H1 (cell line): ENCODE measurements at regions not wholly inside any gene's neighbourhood (a gene's known extent, or its start where the extent isn't known, plus 50 kb on each side); places are given as distances from the start of the nearest gene placed in this dataset.

ENCODE experiments used
- CTCF ChIA-PET: fragments of 300-600 bp; sonication (Branson Sonifier 250); formaldehyde crosslinking; loops from one replicate; lab custom pipeline; 2021; ENCODE audit not compliant: partially characterized antibody; lab: Charles Lee
- POLR2A ChIA-PET: fragments of 300-600 bp; sonication (Branson Sonifier 250); formaldehyde crosslinking; loops from one replicate; lab custom pipeline; 2021; ENCODE audit warnings: inconsistent platforms; ENCODE audit not compliant: partially characterized antibody; lab: Charles Lee
- DNase-seq, 2 experiments: peaks; one replicate each; pipeline versions ENCODE4 v3.0.0 to v3.0.0-alpha.2; 2010 to 2022; ENCODE audit warnings: low spot score in 2 of 2, low read depth in 1 of 2, mixed read lengths in 1 of 2
- FAIRE-seq: peaks from 2 replicates; lab custom pipeline; 2011; peaks lifted over from hg19 to GRCh38; lab: Jason Lieb, UNC
- H2AFZ ChIP-seq: 2 replicates; pipeline ENCODE4 v1.8.1; 2012; ENCODE audit warnings: low read length, inconsistent platforms
- H2AK5ac ChIP-seq: 2 replicates; pipeline ENCODE4 v1.6.1; 2013; ENCODE audit warnings: low read depth, low read length
- H2BK120ac ChIP-seq: replicated peaks from 2 replicates; pipeline ENCODE3; 2013; ENCODE audit warnings: low read depth, low read length, inconsistent platforms
- H2BK12ac ChIP-seq: 2 replicates; pipeline ENCODE4 v1.6.1; 2013; ENCODE audit warnings: low read depth, low read length
- H2BK15ac ChIP-seq: 2 replicates; pipeline ENCODE4 v1.6.1; 2013; ENCODE audit warnings: low read length
- H2BK20ac ChIP-seq: 2 replicates; pipeline ENCODE4 v1.6.1; 2013; ENCODE audit warnings: low read length
- H2BK5ac ChIP-seq: 2 replicates; pipeline ENCODE4 v1.6.1; 2013; ENCODE audit warnings: low read depth, low read length
- H3K14ac ChIP-seq: 2 replicates; pipeline ENCODE4 v1.6.1; 2013; ENCODE audit warnings: inconsistent platforms; ENCODE audit not compliant: insufficient read length
- H3K18ac ChIP-seq: 2 replicates; pipeline ENCODE4 v1.6.1; 2013; ENCODE audit warnings: low read length; ENCODE audit errors: extremely low read depth
- H3K23ac ChIP-seq: 2 replicates; pipeline ENCODE4 v1.6.1; 2013; ENCODE audit warnings: inconsistent platforms; ENCODE audit not compliant: insufficient read length
- H3K23me2 ChIP-seq: 2 replicates; pipeline ENCODE4 v1.6.1; 2013; ENCODE audit warnings: low read depth, low read length
- H3K27ac ChIP-seq: 2 replicates; pipeline ENCODE4 v1.6.1; 2011; ENCODE audit warnings: low read depth, low read length, inconsistent platforms
- H3K27me3 ChIP-seq, 4 experiments: replicated peaks in 1 of 4; 1 replicate in 1 of 4; 2 replicates in 3 of 4; pipeline versions ENCODE4 v1.6.1 to v1.8.1; 2011 to 2013; ENCODE audit warnings: low read length in 3 of 4, mild to moderate bottlenecking in 3 of 4, inconsistent platforms in 2 of 4, mixed read lengths in 2 of 4, moderate library complexity in 1 of 4; ENCODE audit not compliant: control insufficient read depth in 3 of 4, insufficient read depth in 3 of 4; ENCODE audit errors: extremely low read depth in 1 of 4
- H3K36me3 ChIP-seq, 4 experiments: 2 replicates each; pipeline versions ENCODE4 v1.6.1 to v1.8.1; 2011 to 2013; ENCODE audit warnings: mild to moderate bottlenecking in 4 of 4, low read length in 3 of 4, moderate library complexity in 2 of 4, control low read depth in 1 of 4, inconsistent platforms in 1 of 4; ENCODE audit not compliant: insufficient read depth in 4 of 4, control insufficient read depth in 2 of 4
- H3K4ac ChIP-seq: replicated peaks from 2 replicates; pipeline ENCODE3; 2013; ENCODE audit warnings: low read length, low read depth, mixed read lengths, inconsistent platforms; ENCODE audit not compliant: insufficient read length
- H3K4me1 ChIP-seq, 4 experiments: replicated peaks in 1 of 4; 1 replicate in 1 of 4; 2 replicates in 3 of 4; pipeline versions ENCODE4 v1.6.1 to v1.8.1; 2011 to 2013; ENCODE audit warnings: low read length in 3 of 4, inconsistent platforms in 2 of 4, mixed read lengths in 1 of 4; ENCODE audit not compliant: insufficient read depth in 4 of 4, control insufficient read depth in 3 of 4
- H3K4me2 ChIP-seq, 2 experiments: 2 replicates each; pipeline versions ENCODE4 v1.6.1 to v1.8.1; 2011 to 2013; ENCODE audit warnings: low read depth in 2 of 2, low read length in 2 of 2, control low read depth in 1 of 2, inconsistent platforms in 1 of 2, mild to moderate bottlenecking in 1 of 2; ENCODE audit not compliant: insufficient read depth in 1 of 2
- H3K4me3 ChIP-seq, 4 experiments: fragments of 200-600, 300-600 bp in 1 of 4; sonication (generic), shearing (Covaris generic), sonication (Bioruptor Twin) in 1 of 4; 2 replicates each; pipeline versions ENCODE4 v1.5.1 to v1.8.1; 2011 to 2016; ENCODE audit warnings: low read length in 4 of 4, low read depth in 3 of 4, control low read depth in 2 of 4, inconsistent platforms in 2 of 4, mild to moderate bottlenecking in 2 of 4, mixed read lengths in 1 of 4, moderate library complexity in 1 of 4; ENCODE audit not compliant: insufficient read depth in 2 of 4; ENCODE audit errors: extremely low read depth in 1 of 4
- H3K56ac ChIP-seq: replicated peaks from 2 replicates; pipeline ENCODE3; 2013; ENCODE audit warnings: low read depth, mild to moderate bottlenecking, mixed read lengths, low read length, inconsistent platforms; ENCODE audit not compliant: insufficient read length
- H3K79me1 ChIP-seq: 2 replicates; pipeline ENCODE4 v1.6.1; 2013; ENCODE audit warnings: low read depth, low read length, control low read depth
- H3K79me2 ChIP-seq, 2 experiments: 2 replicates each; pipeline versions ENCODE4 v1.6.1 to v1.8.1; 2012 to 2013; ENCODE audit warnings: low read length in 2 of 2, mild to moderate bottlenecking in 2 of 2, inconsistent platforms in 1 of 2; ENCODE audit not compliant: insufficient read depth in 2 of 2, control insufficient read depth in 1 of 2
- H3K9ac ChIP-seq, 4 experiments: replicated peaks in 1 of 4; 1 replicate in 1 of 4; 2 replicates in 3 of 4; pipeline versions ENCODE4 v1.6.1 to v1.8.1; 2011 to 2013; ENCODE audit warnings: low read depth in 3 of 4, low read length in 3 of 4, control low read depth in 2 of 4, mild to moderate bottlenecking in 2 of 4, moderate library complexity in 2 of 4, inconsistent platforms in 1 of 4; ENCODE audit errors: extremely low read depth in 1 of 4
- H3K9me3 ChIP-seq, 2 experiments: 2 replicates each; pipeline versions ENCODE4 v1.6.1 to v1.8.1; 2012 to 2013; ENCODE audit warnings: mild to moderate bottlenecking in 2 of 2, moderate library complexity in 2 of 2, control low read depth in 1 of 2, inconsistent platforms in 1 of 2, low read depth in 1 of 2, low read length in 1 of 2, mixed read lengths in 1 of 2; ENCODE audit not compliant: insufficient read depth in 2 of 2
- H4K20me1 ChIP-seq, 2 experiments: replicated peaks in 1 of 2; 2 replicates each; pipeline versions ENCODE3 to v1.8.1; 2011 to 2013; ENCODE audit warnings: inconsistent platforms in 2 of 2, low read length in 2 of 2, mild to moderate bottlenecking in 1 of 2; ENCODE audit not compliant: insufficient read depth in 2 of 2, control insufficient read depth in 1 of 2
- H4K5ac ChIP-seq: 2 replicates; pipeline ENCODE4 v1.6.1; 2013; ENCODE audit warnings: low read length, low read depth, mixed read lengths, inconsistent platforms; ENCODE audit not compliant: insufficient read length
- H4K8ac ChIP-seq: 2 replicates; pipeline ENCODE4 v1.8.0; 2013; ENCODE audit warnings: mild to moderate bottlenecking, moderate library complexity, low read length, inconsistent platforms; ENCODE audit not compliant: insufficient read depth; ENCODE audit errors: extremely low read depth
- H4K91ac ChIP-seq: replicated peaks from 2 replicates; pipeline ENCODE3; 2013; ENCODE audit warnings: low read length, mixed read lengths, inconsistent platforms; ENCODE audit not compliant: insufficient read length
- BCL11A ChIP-seq, 2 experiments: IDR thresholded peaks; one replicate each; pipeline ENCODE4 v1.6.1; 2011; ENCODE audit warnings: low read depth in 2 of 2, low read length in 2 of 2, mild to moderate bottlenecking in 2 of 2
- CREB1 ChIP-seq: IDR thresholded peaks from 2 replicates; pipeline ENCODE4 v1.6.1; 2012; ENCODE audit warnings: inconsistent platforms
- EZH2 ChIP-seq: fragments of 200-600 bp; sonication (generic); IDR thresholded peaks from 2 replicates; pipeline ENCODE4 v1.7.1; 2012; ENCODE audit warnings: low read depth, mild to moderate bottlenecking, moderate library complexity, low read length, inconsistent platforms; ENCODE audit not compliant: severe bottlenecking
- JUND ChIP-seq: IDR thresholded peaks from 2 replicates; pipeline ENCODE4 v1.6.1; 2011; ENCODE audit warnings: mild to moderate bottlenecking, improper control_type of control experiment, low read length
- KDM1A ChIP-seq: fragments of 200-600, 300-600 bp; sonication (generic); IDR thresholded peaks from 2 replicates; pipeline ENCODE4 v1.7.1; 2016; ENCODE audit warnings: mild to moderate bottlenecking, low read length, borderline replicate concordance
- KDM4A ChIP-seq: IDR thresholded peaks from one replicate; pipeline ENCODE4 v1.7.1; 2012; ENCODE audit warnings: low read depth, mild to moderate bottlenecking, moderate library complexity, low read length, inconsistent platforms; ENCODE audit not compliant: severe bottlenecking
- KDM5A ChIP-seq: fragments of 200-600 bp; IDR thresholded peaks from 2 replicates; pipeline ENCODE4 v1.7.1; 2012; ENCODE audit warnings: mild to moderate bottlenecking, low read length, inconsistent platforms, mixed read lengths
- NRF1 ChIP-seq: IDR thresholded peaks from 2 replicates; pipeline ENCODE4 v1.6.1; 2011; ENCODE audit warnings: mild to moderate bottlenecking, low read depth, low read length, improper control_type of control experiment
- RFX5 ChIP-seq: IDR thresholded peaks from 2 replicates; pipeline ENCODE4 v1.6.1; 2011; ENCODE audit warnings: low read depth, low read length, improper control_type of control experiment, borderline replicate concordance
- RNF2 ChIP-seq: fragments of 200-900, 300-1000 bp; sonication (generic); IDR thresholded peaks from 2 replicates; pipeline ENCODE4 v1.7.1; 2016; ENCODE audit warnings: borderline replicate concordance, low read depth, mild to moderate bottlenecking, antibody characterized with exemption, low read length; ENCODE audit not compliant: poor library complexity, severe bottlenecking; ENCODE audit errors: missing control alignments
- TCF12 ChIP-seq: IDR thresholded peaks from 2 replicates; pipeline ENCODE4 v1.6.1; 2011; ENCODE audit warnings: low read depth, mild to moderate bottlenecking, low read length
- WGBS, 2 experiments: shearing (Covaris generic) in 1 of 2; methylation state at CpG; one replicate each; pipeline versions ENCODE4 v1.1.6 to v1.1.7; 2013 to 2015; ENCODE audit warnings: low lambda C conversion rate in 2 of 2, mixed read lengths in 2 of 2, inconsistent platforms in 1 of 2, low coverage in 1 of 2, missing lambda C conversion rate in 1 of 2; ENCODE audit not compliant: insufficient replicate concordance in 2 of 2, insufficient coverage in 1 of 2, insufficient read length in 1 of 2; ENCODE audit errors: extremely low coverage in 1 of 2, missing lambda C conversion rate in 1 of 2; 5-methylcytosine and 5-hydroxymethylcytosine counted together

GRCh38 chr10:10596256-10596655, 421.4 kb upstream of the CELF2 start:
- no peak overlapping the region for H4K8ac ChIP-seq
- WGBS, 2 experiments = 92% methylated on average over 2 of the region's 2 CpGs; no CpG with 5 or more reads in 1 of the 2 experiments
- H3K4me1 ChIP-seq = no peaks in the 10 kb centered on the region
- H3K36me3 ChIP-seq = no peaks in the 10 kb centered on the region
- no peak overlapping the region for H2AK5ac ChIP-seq
- no peaks in the 10 kb centered on the region for H3K9me3 ChIP-seq
- no peaks in the 10 kb centered on the region for H3K79me1 ChIP-seq
- H2BK5ac ChIP-seq = no peak overlapping the region
- H2BK12ac ChIP-seq = no peak overlapping the region
- ChIA-PET CTCF (no interaction called here), POLR2A (no interaction called here)
- DNase-seq = no peak
- H2BK20ac ChIP-seq = no peak overlapping the region
- H3K9ac ChIP-seq = no peak overlapping the region
- no peak overlapping the region for H3K27ac ChIP-seq
- no peak overlapping the region for H2BK15ac ChIP-seq
- no peak overlapping the region for H3K14ac ChIP-seq
- no peak overlapping the region for H2AFZ ChIP-seq
- H3K56ac ChIP-seq = no peak overlapping the region
- H3K23me2 ChIP-seq = no peaks in the 10 kb centered on the region
- H4K20me1 ChIP-seq = no peaks in the 10 kb centered on the region
- FAIRE-seq = no peak
- H3K27me3 ChIP-seq = no peaks in the 10 kb centered on the region
- no peak overlapping the region for H3K4me3 ChIP-seq
- H2BK120ac ChIP-seq = no peak overlapping the region
- no peak overlapping the region for H4K91ac ChIP-seq
- no peaks in the 10 kb centered on the region for H3K79me2 ChIP-seq
- no peak overlapping the region for H3K4me2 ChIP-seq
- no peak overlapping the region for H4K5ac ChIP-seq
- no peak overlapping the region for H3K4ac ChIP-seq
- H3K18ac ChIP-seq = no peak overlapping the region
- TF ChIP-seq RFX5 = no peak
- no peak for TF ChIP-seq JUND
- TF ChIP-seq TCF12 = no peak
- no peak for TF ChIP-seq KDM4A
- TF ChIP-seq CREB1 = no peak
- TF ChIP-seq NRF1 = no peak
- no peak for TF ChIP-seq EZH2
- no peak for TF ChIP-seq KDM1A
- TF ChIP-seq RNF2 = no peak
- TF ChIP-seq BCL11A (IDR thresholded peaks at IDR 0.05; ENCODE audit: low read depth in 2 of 2, low read length in 2 of 2) = no peak
- no peak for TF ChIP-seq KDM5A
- H3K23ac ChIP-seq = no peak overlapping the region
